Cerebellar cortex (tissue), 1 donor: ENCODE measurements at regions not wholly inside any gene's neighbourhood (a gene's known extent, or its start where the extent isn't known, plus 50 kb on each side); places are given as distances from the start of the nearest gene placed in this dataset.

ENCODE experiments used
- DNase-seq: peaks from one replicate; pipeline ENCODE4 v3.0.0-alpha.2; 2015; ENCODE audit warnings: low spot score

GRCh38 chr3:89042236-89042835, 65.1 kb upstream of the EPHA3 start:
- no peak for DNase-seq

- no peak for DNase-seq
Observed at GRCh38 chr3:89043406-89043932, 64.0 kb upstream of the EPHA3 start.

GRCh38 chr3:89046661-89047060, 60.8 kb upstream of the EPHA3 start:
- no peak for DNase-seq

DNA sequence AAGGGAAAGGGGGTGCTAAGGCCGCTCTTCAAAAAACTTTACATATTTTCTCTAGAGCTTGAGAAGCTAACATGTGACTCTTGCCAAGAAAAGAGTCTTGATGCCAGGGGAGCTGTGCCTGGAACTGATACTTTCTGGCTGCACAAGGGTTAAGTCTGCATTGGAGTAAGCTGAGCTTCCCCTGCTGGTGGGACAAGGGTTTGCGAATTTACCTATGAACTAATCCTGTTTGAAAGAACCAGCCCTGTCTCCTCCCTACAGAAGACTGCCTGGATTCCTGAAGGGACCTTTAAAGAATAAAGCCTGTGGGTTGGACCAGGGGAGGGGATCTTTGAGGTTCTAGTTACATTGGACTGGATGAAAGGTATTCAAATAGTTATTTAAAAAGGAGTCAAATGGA, 58.3 kb upstream of the EPHA3 start:
- no peak for DNase-seq

DNA sequence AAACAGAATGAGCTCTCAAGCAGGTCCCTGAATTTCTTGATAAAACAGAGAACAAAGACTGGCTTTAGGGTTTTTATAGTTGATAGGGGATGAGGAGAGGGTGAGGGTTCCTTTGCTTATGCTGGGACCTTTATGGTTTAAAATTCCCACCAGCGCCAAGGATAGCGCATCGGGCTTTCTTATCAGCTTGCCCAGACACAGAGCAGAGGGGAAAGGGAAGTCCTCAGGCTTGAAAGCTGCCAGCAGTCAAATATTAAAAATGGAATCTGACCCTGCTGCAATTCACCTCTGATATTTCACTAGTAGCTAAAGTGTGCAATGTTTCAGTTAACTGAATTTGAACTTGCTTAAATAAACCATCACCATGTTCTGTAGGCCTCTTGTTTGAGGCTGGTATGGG, 55.0 kb upstream of the EPHA3 start:
- no peak for DNase-seq

GRCh38 chr3:89057398-89057797, 50.0 kb upstream of the EPHA3 start:
- no peak for DNase-seq
